ENCODE measurements at regions not wholly inside any gene's neighbourhood (a gene's known extent, or its start where the extent isn't known, plus 50 kb on each side); places are given as distances from the start of the nearest gene placed in this dataset.
"Not testable (repeated sequence)": the region's sequence is repeated elsewhere in the genome, so short reads cannot be mapped to it uniquely, and the experiment has no call there.

GRCh38 chr2:236783417-236784020 is 213.9 kb downstream of the ACKR3 start:
- no peak for TF ChIP-seq CTCF (conservative IDR thresholded peaks at IDR 0.05)
- H3K27ac ChIP-seq, result no peak overlapping the region

GRCh38 chr2:236785611-236786057 is 216.0 kb downstream of the ACKR3 start:
- no peak overlapping the region for H3K27ac ChIP-seq
- TF ChIP-seq CTCF (conservative IDR thresholded peaks at IDR 0.05), result no peak

- H3K27ac ChIP-seq, result no peak overlapping the region
- TF ChIP-seq CTCF (conservative IDR thresholded peaks at IDR 0.05), result no peak
These were observed 217.1 kb downstream of the ACKR3 start for GRCh38 chr2:236786751-236787150.

- H3K27ac ChIP-seq, result not testable (repeated sequence)
These were observed 217.8 kb downstream of the ACKR3 start for GRCh38 chr2:236787376-236787775.

- H3K27ac ChIP-seq, result no peak overlapping the region
These were observed 218.3 kb downstream of the ACKR3 start for GRCh38 chr2:236787885-236788284.

GRCh38 chr2:236790963-236791362 is 221.3 kb downstream of the ACKR3 start:
- TF ChIP-seq CTCF (conservative IDR thresholded peaks at IDR 0.05), result no peak

More at GRCh38 chr2:236787885-236788284, 218.3 kb downstream of the ACKR3 start:
- TF ChIP-seq CTCF (conservative IDR thresholded peaks at IDR 0.05), result no peak

GRCh38 chr2:236793023-236794011 is 223.7 kb downstream of the ACKR3 start:
- H3K27ac ChIP-seq, result no peak overlapping the region
- TF ChIP-seq CTCF (conservative IDR thresholded peaks at IDR 0.05), result no peak

More at GRCh38 chr2:236790963-236791362, 221.3 kb downstream of the ACKR3 start:
- H3K27ac ChIP-seq, result no peak overlapping the region

Data from VCaP (cell line).